ENCODE measurements at regions not wholly inside any gene's neighbourhood (a gene's known extent, or its start where the extent isn't known, plus 50 kb on each side); places are given as distances from the start of the nearest gene placed in this dataset.
"Not testable (repeated sequence)": the region's sequence is repeated elsewhere in the genome, so short reads cannot be mapped to it uniquely, and the experiment has no call there.

GRCh38 chr21:10325546-10325945 lies 195.8 kb upstream of the TPTE start:
- intact Hi-C loops (cut with micrococcal nuclease): not testable (repeated sequence)

DNA sequence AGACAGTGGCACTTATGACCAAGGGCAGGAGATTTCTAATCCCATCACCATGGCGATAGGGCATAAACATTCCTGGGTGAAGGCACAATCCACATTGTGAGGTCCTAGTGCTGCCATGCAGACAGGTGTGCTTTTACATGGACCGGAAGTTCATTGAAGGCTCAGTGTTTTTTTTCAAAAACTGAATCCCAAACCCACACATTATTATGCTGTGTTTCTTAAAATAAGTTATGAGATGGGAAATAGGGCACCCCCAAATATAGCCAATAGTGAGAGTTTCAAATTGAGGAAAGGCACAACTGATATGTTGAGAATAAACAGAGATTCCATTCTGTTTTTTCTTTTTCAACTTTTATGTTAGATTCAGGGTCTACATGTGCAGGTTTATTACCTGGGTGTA lies 195.2 kb upstream of the TPTE start:
- H3K36me3 Mint-ChIP-seq (ENCODE audit: low read depth); intact Hi-C loops (cut with micrococcal nuclease); H3K4me3 Mint-ChIP-seq (ENCODE audit: low read depth); DNase-seq (ENCODE audit: low spot score); H3K27ac Mint-ChIP-seq; H3K4me1 Mint-ChIP-seq (ENCODE audit: low read depth); H3K27me3 Mint-ChIP-seq (ENCODE audit: low read depth): not testable (repeated sequence)
- H3K9me3 Mint-ChIP-seq: peaks cover 56% of the 10 kb centered on the region

More at GRCh38 chr21:10325546-10325945, 195.8 kb upstream of the TPTE start:
- H3K27me3 Mint-ChIP-seq (ENCODE audit: low read depth); H3K4me1 Mint-ChIP-seq (ENCODE audit: low read depth); H3K4me3 Mint-ChIP-seq (ENCODE audit: low read depth); H3K27ac Mint-ChIP-seq; H3K36me3 Mint-ChIP-seq (ENCODE audit: low read depth); DNase-seq (ENCODE audit: low spot score): not testable (repeated sequence)
- H3K9me3 Mint-ChIP-seq: peaks cover 50% of the 10 kb centered on the region

- H3K27ac Mint-ChIP-seq; H3K36me3 Mint-ChIP-seq (ENCODE audit: low read depth); H3K4me1 Mint-ChIP-seq (ENCODE audit: low read depth); H3K4me3 Mint-ChIP-seq (ENCODE audit: low read depth); intact Hi-C loops (cut with micrococcal nuclease); DNase-seq (ENCODE audit: low spot score); H3K27me3 Mint-ChIP-seq (ENCODE audit: low read depth): not testable (repeated sequence)
- H3K9me3 Mint-ChIP-seq: peaks cover 81% of the 10 kb centered on the region
These were observed 192.7 kb upstream of the TPTE start for GRCh38 chr21:10328646-10329045.

DNA sequence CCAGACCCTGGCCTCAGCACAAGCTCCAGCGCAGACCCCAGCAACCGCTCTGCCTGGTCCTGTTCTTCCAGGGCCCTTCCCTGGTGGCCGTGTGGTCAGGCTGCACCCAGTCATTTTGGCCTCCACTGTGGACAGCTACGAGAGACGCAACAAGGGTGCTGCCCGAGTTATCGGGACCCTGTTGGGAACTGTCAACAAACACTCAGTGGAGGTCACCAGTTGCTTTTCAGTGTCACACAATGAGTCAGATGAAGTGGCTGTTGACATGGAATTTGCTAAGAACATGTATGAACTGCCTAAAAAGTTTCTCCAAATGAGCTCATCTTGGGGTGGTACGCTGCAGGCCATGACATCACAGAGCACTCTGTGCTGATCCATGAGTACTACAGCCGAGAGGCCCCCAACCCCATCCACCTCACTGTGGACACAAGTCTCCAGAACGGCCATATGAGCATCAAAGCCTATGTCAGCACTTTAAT lies 190.7 kb upstream of the TPTE start:
- H3K4me1 Mint-ChIP-seq (ENCODE audit: low read depth); H3K27me3 Mint-ChIP-seq (ENCODE audit: low read depth); intact Hi-C loops (cut with micrococcal nuclease); H3K36me3 Mint-ChIP-seq (ENCODE audit: low read depth); DNase-seq (ENCODE audit: low spot score); H3K27ac Mint-ChIP-seq; H3K4me3 Mint-ChIP-seq (ENCODE audit: low read depth): not testable (repeated sequence)
- H3K9me3 Mint-ChIP-seq: peaks cover 83% of the 10 kb centered on the region

DNA sequence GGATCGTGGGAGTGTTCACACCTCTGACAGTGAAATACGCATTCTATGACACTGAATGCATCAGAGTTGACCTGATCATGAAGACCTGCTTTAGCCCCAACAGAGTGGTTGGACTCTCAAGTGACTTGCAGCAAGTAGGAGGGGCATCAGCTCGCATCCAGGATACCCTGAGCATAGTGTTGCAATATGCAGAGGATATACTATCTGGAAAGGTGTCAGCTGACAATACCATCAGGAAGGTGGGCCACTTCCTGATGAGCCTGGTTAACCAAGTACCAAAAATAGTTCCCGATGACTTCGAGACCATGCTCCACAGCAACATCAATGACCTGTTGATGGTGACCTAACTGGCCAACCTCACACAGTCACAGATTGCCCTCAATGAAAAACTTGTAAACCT lies 190.2 kb upstream of the TPTE start:
- intact Hi-C loops (cut with micrococcal nuclease); H3K4me3 Mint-ChIP-seq (ENCODE audit: low read depth); H3K4me1 Mint-ChIP-seq (ENCODE audit: low read depth); DNase-seq (ENCODE audit: low spot score); H3K27me3 Mint-ChIP-seq (ENCODE audit: low read depth); H3K36me3 Mint-ChIP-seq (ENCODE audit: low read depth); H3K27ac Mint-ChIP-seq: not testable (repeated sequence)
- H3K9me3 Mint-ChIP-seq: peaks cover 83% of the 10 kb centered on the region

DNA sequence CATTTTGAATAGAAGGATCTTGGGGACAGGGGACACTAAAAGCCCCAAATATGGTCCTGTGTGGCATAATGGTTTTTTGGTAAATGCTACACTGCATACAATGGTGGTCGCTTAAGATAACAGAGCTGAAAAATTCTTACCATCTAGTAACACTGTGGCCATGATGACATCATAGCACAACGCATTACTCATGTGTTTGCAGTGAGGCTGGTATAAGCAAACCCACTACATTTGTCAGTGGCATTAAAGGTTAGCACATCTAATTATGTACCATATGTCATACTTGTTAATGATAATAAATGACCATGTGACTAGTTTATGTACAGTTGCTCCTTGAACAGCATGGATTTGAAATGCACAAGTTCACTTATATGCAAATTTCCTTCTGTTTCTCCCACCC lies 188.4 kb upstream of the TPTE start:
- H3K9me3 Mint-ChIP-seq: peaks cover 80% of the 10 kb centered on the region
- intact Hi-C loops (cut with micrococcal nuclease); H3K27me3 Mint-ChIP-seq (ENCODE audit: low read depth): not testable (repeated sequence)

DNA sequence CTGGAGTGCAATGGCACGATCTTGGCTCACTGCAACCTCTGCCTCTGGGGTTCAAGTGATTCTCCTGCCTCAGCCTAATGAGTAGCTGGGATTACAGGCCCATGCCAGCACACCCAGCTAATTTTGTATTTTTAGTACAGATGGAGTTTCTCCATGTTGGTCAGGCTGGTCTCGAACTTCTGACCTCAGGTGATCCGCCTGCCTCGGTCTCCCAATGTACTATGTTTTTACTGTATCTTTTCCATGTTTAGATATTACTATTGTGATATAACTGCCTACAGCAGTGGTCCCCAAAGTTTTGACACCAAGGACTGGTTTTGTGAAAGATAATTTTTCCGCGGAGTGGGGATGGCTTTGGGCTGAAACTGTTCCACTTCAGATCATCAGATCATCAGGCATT lies 187.0 kb upstream of the TPTE start:
- H3K36me3 Mint-ChIP-seq (ENCODE audit: low read depth); H3K4me3 Mint-ChIP-seq (ENCODE audit: low read depth); H3K27me3 Mint-ChIP-seq (ENCODE audit: low read depth); intact Hi-C loops (cut with micrococcal nuclease); H3K27ac Mint-ChIP-seq; H3K4me1 Mint-ChIP-seq (ENCODE audit: low read depth); DNase-seq (ENCODE audit: low spot score): not testable (repeated sequence)
- H3K9me3 Mint-ChIP-seq: peaks cover 78% of the 10 kb centered on the region

More for the DNA sequence above, 188.4 kb upstream of the TPTE start:
- not testable (repeated sequence) for H3K27ac Mint-ChIP-seq; H3K36me3 Mint-ChIP-seq (ENCODE audit: low read depth); DNase-seq (ENCODE audit: low spot score); H3K4me1 Mint-ChIP-seq (ENCODE audit: low read depth); H3K4me3 Mint-ChIP-seq (ENCODE audit: low read depth)

GRCh38 chr21:10342261-10342956 lies 179.0 kb upstream of the TPTE start:
- DNase-seq (ENCODE audit: low spot score); intact Hi-C loops (cut with micrococcal nuclease); H3K4me1 Mint-ChIP-seq (ENCODE audit: low read depth); H3K36me3 Mint-ChIP-seq (ENCODE audit: low read depth); H3K27ac Mint-ChIP-seq; H3K4me3 Mint-ChIP-seq (ENCODE audit: low read depth); H3K27me3 Mint-ChIP-seq (ENCODE audit: low read depth): not testable (repeated sequence)
- H3K9me3 Mint-ChIP-seq: peaks cover 58% of the 10 kb centered on the region

DNA sequence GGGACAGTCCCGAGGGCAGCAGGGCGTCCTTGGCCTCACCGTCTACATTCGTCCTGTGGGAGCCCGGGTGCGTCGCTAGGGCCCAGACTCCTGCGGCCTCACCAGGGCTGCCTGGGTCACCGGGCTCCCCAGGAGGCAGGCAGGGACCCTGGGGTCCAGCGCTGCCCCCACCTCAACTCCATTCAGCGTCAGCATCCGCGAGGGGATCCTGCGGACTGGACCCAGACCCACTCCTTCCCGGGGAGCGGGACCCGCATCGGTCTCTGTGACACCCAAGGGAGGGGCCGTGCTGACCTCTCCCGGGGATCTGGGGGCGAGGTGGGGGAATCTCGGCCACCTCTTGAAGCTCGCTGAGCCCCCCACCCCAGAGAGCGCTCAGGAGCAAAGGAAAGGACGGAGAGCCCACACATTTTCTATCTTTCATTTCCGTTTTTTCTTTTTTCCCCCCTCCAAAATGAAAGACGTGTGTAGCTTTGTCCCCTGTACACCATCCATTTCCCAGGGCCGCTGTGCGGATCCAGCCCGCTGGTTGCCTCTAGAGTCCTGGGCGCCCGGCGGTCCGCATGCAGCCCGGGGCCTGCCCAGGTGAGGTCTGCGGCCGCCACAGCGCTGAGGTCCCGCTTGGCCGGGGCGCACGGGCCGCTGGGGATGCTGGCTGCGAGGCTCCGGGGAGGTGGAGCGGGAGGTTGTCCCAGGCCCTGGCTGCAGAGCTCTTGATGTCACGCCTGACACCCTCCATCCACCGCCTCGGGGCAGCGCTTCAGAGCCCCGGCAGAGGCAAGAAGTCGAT lies 178.0 kb upstream of the TPTE start:
- H3K27me3 Mint-ChIP-seq (ENCODE audit: low read depth); intact Hi-C loops (cut with micrococcal nuclease); DNase-seq (ENCODE audit: low spot score); H3K4me1 Mint-ChIP-seq (ENCODE audit: low read depth); H3K27ac Mint-ChIP-seq; H3K36me3 Mint-ChIP-seq (ENCODE audit: low read depth); H3K4me3 Mint-ChIP-seq (ENCODE audit: low read depth): not testable (repeated sequence)
- H3K9me3 Mint-ChIP-seq: peaks cover 58% of the 10 kb centered on the region

- H3K9me3 Mint-ChIP-seq: peaks cover 59% of the 10 kb centered on the region
- not testable (repeated sequence) for H3K27me3 Mint-ChIP-seq (ENCODE audit: low read depth)
These were observed 177.1 kb upstream of the TPTE start for GRCh38 chr21:10344266-10344665.

GRCh38 chr21:10345178-10345612 lies 176.2 kb upstream of the TPTE start:
- H3K4me1 Mint-ChIP-seq (ENCODE audit: low read depth); H3K36me3 Mint-ChIP-seq (ENCODE audit: low read depth); DNase-seq (ENCODE audit: low spot score); intact Hi-C loops (cut with micrococcal nuclease); H3K4me3 Mint-ChIP-seq (ENCODE audit: low read depth); H3K27me3 Mint-ChIP-seq (ENCODE audit: low read depth); H3K27ac Mint-ChIP-seq: not testable (repeated sequence)
- peaks cover 51% of the 10 kb centered on the region for H3K9me3 Mint-ChIP-seq

More at GRCh38 chr21:10344266-10344665, 177.1 kb upstream of the TPTE start:
- H3K4me3 Mint-ChIP-seq (ENCODE audit: low read depth); DNase-seq (ENCODE audit: low spot score); H3K36me3 Mint-ChIP-seq (ENCODE audit: low read depth); H3K4me1 Mint-ChIP-seq (ENCODE audit: low read depth); H3K27ac Mint-ChIP-seq; intact Hi-C loops (cut with micrococcal nuclease): not testable (repeated sequence)

DNA sequence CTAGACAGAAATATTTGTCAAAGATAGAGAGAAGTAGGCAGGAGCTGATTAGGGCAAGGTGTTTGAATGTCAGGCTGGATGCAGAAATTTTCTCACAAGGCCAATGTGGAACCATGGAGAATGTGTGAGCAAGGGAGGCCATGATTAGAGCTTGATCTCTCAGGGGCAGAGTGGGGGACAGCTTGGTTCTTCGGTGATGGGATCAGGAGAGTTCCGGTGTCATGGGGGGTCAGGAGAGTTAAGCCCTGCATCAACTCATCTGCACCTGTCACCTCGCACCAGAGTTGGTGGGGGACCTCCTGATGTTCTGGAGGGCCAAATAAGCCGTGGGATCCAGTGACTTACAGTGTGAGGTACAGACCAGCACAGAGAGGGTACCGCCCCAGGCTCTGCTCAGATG lies 175.1 kb upstream of the TPTE start:
- H3K36me3 Mint-ChIP-seq (ENCODE audit: low read depth); H3K4me3 Mint-ChIP-seq (ENCODE audit: low read depth); H3K4me1 Mint-ChIP-seq (ENCODE audit: low read depth); H3K27ac Mint-ChIP-seq; intact Hi-C loops (cut with micrococcal nuclease); H3K27me3 Mint-ChIP-seq (ENCODE audit: low read depth); DNase-seq (ENCODE audit: low spot score): not testable (repeated sequence)
- H3K9me3 Mint-ChIP-seq: peaks cover 51% of the 10 kb centered on the region

- intact Hi-C loops (cut with micrococcal nuclease); H3K4me1 Mint-ChIP-seq (ENCODE audit: low read depth); H3K27me3 Mint-ChIP-seq (ENCODE audit: low read depth); H3K4me3 Mint-ChIP-seq (ENCODE audit: low read depth); H3K36me3 Mint-ChIP-seq (ENCODE audit: low read depth); H3K27ac Mint-ChIP-seq; DNase-seq (ENCODE audit: low spot score): not testable (repeated sequence)
- peaks cover 56% of the 10 kb centered on the region for H3K9me3 Mint-ChIP-seq
These were observed 174.3 kb upstream of the TPTE start for GRCh38 chr21:10346933-10347615.

All from activated T-helper 2 cell treated with anti-CD3 and anti-CD28 coated beads, Interferon-gamma antibody, Interleukin-2, Interleukin-4, amounts not matched to agents 10 μg/mL and 5 μg/mL and 100 μg/mL, durations not matched to agents 14 hours and 24 hours and 36 hours (primary cell).